ENCODE measurements at regions not wholly inside any gene's neighbourhood (a gene's known extent, or its start where the extent isn't known, plus 50 kb on each side); places are given as distances from the start of the nearest gene placed in this dataset.
"Not testable (repeated sequence)": the region's sequence is repeated elsewhere in the genome, so short reads cannot be mapped to it uniquely, and the experiment has no call there.

DNA sequence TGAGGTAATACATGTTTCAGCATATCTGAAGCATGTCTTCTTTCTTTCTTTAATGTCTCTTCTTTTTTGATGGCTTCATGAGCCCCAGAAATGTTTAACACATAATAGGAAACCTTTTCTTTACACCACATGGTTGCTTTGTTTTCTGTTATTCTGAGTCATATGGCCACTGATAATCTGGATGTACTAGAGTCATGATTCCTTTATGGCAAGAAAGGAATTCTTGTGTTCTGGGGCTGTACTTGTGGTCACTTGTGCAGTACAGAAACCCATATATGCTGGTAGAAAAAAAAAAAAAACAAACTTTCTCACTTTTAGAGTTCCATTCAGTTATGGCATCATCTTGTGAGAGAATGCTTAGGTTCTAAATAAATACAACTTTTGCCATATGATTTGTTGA, 1669.3 kb upstream of the CDH9 start:
- no peak for TF ChIP-seq ZNF274 (IDR thresholded peaks at IDR 0.05; ENCODE audit: low read depth, low read length)
- no peak overlapping the region for H3K4me3 ChIP-seq (ENCODE audit: low read length)

DNA sequence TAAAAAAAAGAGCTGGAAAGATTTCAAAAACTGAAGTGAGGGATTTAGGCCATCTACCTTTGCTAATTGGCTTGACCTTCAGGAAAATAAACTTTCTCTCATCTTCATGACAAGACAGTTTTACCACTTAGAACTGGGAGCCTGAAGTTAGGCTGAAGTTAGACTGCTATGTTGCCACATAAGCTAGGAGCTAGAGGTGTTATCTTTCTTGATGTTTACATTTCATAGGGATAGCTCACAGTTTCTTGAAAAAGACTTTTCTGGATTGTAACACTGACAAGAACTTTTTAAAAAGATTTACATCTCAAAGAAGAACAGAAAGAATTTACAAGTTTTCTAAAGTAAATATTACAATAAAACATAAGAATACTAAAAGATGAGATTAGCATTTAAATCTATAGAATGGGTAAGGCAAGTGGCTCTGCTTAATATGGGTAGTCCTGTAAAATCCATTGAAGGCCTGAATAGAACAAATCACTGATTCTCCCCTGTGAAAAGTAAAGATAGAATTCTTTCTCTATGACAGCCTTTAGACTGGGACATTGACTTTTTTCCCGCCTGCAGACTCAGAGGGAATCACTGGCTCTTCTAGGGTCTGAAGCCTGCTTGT, 1665.4 kb upstream of the CDH9 start:
- no peak overlapping the region for H3K4me3 ChIP-seq (ENCODE audit: low read length)
- TF ChIP-seq ZNF274 (IDR thresholded peaks at IDR 0.05; ENCODE audit: low read depth, low read length), result no peak

DNA sequence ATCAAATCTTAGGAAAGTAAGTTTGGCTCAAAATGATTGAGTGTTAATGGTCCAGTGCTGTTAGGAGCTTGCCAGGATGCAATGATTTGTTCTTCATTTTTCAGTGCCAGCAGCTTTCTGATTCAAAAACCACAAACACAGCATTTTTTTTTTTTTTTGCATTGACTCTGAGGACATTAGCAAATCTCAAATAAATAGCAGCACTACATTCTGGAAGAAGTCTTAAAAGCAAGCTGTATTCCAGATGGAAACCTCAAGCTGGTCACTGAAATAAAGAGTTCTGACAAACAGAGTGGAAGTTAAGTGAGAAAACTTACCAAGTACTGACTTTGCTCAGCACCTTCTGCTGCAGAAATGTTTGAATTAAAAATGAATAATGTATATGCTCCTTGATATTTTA, 1653.1 kb upstream of the CDH9 start:
- no peak overlapping the region for H3K4me3 ChIP-seq (ENCODE audit: low read length)
- no peak for TF ChIP-seq ZNF274 (IDR thresholded peaks at IDR 0.05; ENCODE audit: low read depth, low read length)

DNA sequence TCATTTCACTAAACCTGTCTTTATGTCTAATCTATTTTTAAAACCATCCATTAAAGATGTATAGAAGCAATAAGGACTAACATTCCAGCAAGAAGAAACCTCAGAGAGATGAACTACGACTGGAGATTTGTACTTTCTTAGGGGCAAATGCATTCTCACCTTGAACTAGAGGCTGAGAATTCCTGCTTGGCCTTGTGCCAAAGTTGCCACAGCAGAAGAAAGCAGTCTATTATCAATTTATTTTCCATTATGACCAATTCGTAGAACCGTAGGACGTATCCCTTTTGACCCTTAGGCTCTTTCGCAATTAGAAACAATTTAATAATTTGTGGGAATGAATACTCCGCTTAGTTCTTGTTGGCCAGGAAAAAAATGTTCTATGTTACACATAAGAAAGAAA, 1647.4 kb upstream of the CDH9 start:
- no peak for TF ChIP-seq ZNF274 (IDR thresholded peaks at IDR 0.05; ENCODE audit: low read depth, low read length)
- H3K4me3 ChIP-seq (ENCODE audit: low read length), result no peak overlapping the region

DNA sequence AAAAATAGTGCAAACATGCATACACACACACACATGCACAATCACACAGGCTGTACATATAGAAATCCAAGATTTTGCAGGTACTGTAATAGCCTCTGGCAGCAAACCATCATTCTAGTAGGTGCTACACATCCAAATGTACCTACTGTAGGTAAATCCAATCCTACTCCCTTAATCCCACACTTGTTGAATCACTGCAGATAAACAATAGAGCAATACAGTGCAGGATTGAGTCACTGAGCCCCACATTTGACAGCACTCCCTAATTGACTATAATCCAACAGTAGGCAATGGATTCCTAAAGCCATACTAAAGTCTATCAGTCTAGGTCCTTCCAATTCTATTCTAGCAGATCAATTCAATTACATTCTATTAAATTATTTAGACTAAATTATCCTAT, 1640.5 kb upstream of the CDH9 start:
- no peak overlapping the region for H3K4me3 ChIP-seq (ENCODE audit: low read length)
- no peak for TF ChIP-seq ZNF274 (IDR thresholded peaks at IDR 0.05; ENCODE audit: low read depth, low read length)

DNA sequence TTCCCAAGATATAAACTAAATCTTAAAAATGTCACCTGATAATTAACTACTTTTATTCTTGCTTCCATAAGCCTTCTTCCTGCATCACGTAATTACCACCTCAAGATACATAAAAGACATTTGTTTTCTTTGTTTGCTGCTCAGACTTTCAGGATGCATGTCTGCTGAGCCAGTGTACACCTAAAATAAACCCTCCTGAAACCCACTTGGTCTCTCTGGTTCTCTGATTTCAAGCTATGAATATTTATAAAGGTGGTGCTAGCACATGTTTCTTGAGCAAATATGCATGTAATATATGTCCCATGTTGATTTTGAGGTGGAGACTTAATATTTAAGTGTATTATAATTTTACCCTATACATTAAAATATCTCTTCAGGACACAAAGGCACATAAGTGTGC, 1627.7 kb upstream of the CDH9 start:
- H3K4me3 ChIP-seq (ENCODE audit: low read length), result no peak overlapping the region
- TF ChIP-seq ZNF274 (IDR thresholded peaks at IDR 0.05; ENCODE audit: low read depth, low read length), result no peak

DNA sequence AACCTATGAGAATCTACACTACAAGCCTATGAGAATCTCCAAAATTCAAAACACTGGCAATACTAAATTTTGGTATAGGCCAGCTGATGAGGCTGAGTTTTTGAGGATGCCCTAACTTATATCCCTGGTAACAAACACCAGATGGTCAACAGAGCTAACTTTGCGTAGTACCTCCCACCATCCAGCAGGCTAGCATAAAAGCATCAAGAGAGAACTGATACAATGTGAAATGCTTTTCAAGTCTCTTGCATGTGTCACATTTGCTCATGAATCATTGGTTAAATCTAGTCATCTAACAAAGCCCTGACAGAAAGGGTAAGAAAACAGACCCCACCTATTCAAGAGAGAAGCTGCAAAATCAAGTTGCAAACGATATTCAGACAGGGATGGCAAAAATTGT, 1609.7 kb upstream of the CDH9 start:
- TF ChIP-seq ZNF274 (IDR thresholded peaks at IDR 0.05; ENCODE audit: low read depth, low read length), result no peak
- no peak overlapping the region for H3K4me3 ChIP-seq (ENCODE audit: low read length)

DNA sequence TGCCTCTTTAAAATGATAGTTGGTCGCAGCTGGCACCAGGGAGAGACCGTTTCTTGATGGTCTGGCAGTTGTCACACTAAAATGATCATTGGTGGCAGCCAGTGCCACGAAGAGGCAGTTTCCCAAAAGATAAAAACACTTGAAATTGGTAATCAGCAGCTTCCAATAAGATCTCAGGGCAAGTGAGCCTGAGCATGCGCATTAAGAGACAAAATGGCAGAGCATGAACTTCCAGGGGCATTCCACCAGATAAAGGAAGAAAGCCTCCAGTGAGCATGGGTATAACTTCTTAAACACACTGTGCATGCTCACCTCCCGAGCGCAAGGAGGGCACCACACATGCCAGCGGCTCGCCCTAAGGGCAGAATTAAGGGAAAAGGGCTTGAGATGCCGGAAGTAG, 1594.2 kb upstream of the CDH9 start:
- no peak overlapping the region for H3K4me3 ChIP-seq (ENCODE audit: low read length)
- no peak for TF ChIP-seq ZNF274 (IDR thresholded peaks at IDR 0.05; ENCODE audit: low read depth, low read length)

DNA sequence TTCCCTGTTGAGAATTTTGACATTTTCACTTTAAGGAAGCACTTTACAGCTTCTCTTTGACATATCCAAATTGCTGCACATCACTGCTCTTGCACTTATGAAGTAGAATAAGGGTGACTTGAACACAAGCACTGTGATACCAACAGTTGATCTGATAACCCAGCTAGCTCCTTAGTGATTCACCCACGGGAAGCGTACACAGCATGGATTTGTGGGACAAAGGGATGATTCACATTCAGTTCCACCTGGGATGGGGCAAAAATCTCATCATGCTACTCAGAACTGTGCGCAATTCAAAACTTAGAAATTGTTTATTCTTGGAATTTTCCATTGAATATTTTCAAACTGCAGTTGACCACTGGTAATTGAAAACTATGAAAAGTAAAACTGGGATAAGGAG, 1565.5 kb upstream of the CDH9 start:
- no peak overlapping the region for H3K4me3 ChIP-seq (ENCODE audit: low read length)
- TF ChIP-seq ZNF274 (IDR thresholded peaks at IDR 0.05; ENCODE audit: low read depth, low read length), result no peak

DNA sequence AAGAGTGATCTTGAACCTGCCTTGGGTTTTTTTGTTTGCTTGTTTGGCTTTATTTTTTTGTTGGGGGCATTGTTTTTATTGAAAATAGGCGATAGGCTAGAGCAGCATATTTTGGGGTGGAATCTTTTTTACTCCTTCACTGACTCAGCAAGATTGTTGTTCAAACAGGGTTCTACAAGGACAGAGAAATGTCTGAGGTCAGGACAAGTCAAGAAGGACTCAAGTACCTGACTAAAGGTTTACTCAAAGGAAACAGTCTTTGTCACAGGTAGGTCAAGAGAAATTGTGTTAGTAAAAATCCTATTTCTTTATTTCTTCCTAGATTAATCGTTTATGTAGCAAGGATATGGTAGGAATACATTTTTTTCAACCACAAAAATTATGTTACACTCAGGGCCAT, 1564.0 kb upstream of the CDH9 start:
- TF ChIP-seq ZNF274 (IDR thresholded peaks at IDR 0.05; ENCODE audit: low read depth, low read length), result no peak
- no peak overlapping the region for H3K4me3 ChIP-seq (ENCODE audit: low read length)

DNA sequence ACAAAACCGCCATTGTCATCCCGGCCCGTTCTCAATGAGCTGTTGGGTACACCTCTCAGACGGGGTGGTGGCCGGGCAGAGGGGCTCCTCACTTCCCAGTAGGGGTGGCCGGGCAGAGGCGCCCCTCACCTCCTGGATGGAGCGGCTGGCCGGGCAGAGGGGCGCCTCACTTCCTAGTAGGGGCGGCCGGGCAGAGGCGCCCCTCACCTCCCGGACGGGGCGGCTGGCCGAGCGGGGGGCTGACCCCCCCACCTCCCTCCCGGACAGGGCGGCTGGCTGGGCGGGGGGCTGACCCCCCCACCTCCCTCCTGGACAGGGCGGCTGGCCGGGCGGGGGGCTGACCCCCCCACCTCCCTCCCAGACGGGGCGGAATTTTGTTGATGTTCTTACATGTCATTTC, 1558.3 kb upstream of the CDH9 start:
- not testable (repeated sequence) for H3K4me3 ChIP-seq (ENCODE audit: low read length)

DNA sequence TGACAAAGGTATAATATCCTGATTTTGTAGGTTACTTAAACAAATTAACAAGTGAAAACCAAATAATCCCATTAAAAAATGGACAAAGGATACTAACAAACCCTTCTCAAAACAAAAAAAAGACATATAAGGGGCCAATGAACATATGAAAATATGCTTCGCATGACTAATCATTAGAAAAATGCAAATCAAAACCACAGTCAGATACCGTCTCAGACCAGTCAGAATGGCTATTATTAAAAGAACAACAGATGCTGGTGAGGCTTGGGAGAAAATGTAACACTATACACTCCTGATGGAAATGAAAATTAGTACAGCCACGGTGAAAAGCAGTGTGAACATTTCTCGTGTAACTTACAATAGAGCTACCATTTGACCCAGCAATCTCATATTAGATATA, 1542.2 kb upstream of the CDH9 start:
- H3K4me3 ChIP-seq (ENCODE audit: low read length), result no peak overlapping the region
- TF ChIP-seq ZNF274 (IDR thresholded peaks at IDR 0.05; ENCODE audit: low read depth, low read length), result no peak

DNA sequence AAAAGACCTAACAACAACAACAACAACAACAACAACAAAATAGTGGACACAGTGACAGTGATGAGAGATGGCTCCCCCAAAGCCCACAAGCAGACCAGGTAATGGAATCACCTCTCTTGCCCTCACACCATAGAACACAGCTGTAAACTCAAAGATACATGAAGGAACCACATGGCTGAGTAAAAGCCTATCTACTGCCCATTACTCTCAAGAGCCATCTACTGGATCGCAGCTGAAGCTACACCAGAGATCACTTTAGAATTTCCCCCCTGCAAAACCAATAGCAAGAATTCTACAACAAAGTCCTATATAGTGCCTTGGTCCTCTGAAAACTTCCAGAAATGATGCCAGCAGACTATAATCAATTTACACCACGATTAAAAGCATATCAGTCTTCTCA, 1537.6 kb upstream of the CDH9 start:
- no peak for TF ChIP-seq ZNF274 (IDR thresholded peaks at IDR 0.05; ENCODE audit: low read depth, low read length)
- no peak overlapping the region for H3K4me3 ChIP-seq (ENCODE audit: low read length)

DNA sequence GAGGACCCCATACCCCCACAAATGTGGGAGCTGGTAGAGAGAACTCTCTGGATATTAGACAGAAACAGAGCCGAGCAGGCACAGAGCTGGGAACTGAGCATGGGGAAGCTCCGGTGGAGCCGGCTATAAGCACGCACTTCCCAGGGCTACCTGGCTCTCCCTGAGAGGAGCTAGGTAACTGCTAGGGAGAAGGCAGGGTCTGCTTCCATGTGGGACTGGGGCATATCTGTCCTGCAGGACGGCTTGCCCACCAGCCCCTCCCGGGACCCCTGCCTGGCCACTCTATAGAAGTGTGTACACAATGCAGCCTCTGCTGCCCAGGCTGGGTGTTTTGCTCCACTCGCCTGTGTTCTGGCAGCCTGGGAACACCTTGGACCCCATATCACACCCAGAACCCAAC, 1537.0 kb upstream of the CDH9 start:
- TF ChIP-seq ZNF274 (IDR thresholded peaks at IDR 0.05; ENCODE audit: low read depth, low read length), result no peak
- H3K4me3 ChIP-seq (ENCODE audit: low read length), result no peak overlapping the region

DNA sequence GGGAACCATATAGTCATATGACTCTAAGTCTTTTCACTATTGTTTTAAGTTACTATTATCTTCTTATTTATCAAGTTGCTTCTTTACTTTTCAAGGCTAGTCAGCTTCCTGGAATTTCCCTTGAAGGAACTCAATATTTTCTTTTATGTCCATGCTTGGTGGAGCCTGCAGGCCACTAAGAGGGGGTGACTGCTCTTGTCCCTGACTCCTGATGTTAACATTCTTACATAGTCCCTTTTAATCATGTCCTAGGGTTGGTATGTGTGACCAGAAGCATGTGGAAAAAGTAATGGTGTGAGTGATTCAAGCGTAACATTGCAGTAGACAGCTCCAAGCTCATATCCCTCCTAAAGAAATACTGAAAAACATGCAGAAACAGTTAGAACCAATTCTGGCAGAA, 1536.2 kb upstream of the CDH9 start:
- TF ChIP-seq ZNF274 (IDR thresholded peaks at IDR 0.05; ENCODE audit: low read depth, low read length), result no peak
- H3K4me3 ChIP-seq (ENCODE audit: low read length), result no peak overlapping the region

DNA sequence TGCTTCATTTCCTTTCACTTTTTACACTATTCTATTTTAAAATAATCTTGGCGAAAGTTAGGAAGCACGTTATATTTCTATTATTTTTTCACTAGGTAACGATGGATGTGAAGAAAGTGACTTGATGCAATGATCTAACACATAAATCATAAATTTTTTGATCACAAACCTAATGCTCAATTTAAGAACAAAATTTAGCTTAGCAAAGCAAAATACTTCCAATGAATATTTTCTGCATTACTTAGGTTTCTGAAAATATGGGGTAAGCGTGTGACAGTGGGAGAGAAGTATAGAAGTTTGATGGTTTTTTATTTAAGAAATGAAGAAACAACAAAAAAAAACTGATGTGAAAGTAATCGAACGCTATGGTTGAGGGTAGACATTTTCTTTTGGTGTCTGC, 1528.7 kb upstream of the CDH9 start:
- H3K4me3 ChIP-seq (ENCODE audit: low read length), result no peak overlapping the region
- TF ChIP-seq ZNF274 (IDR thresholded peaks at IDR 0.05; ENCODE audit: low read depth, low read length), result no peak
